ENCODE measurements at regions not wholly inside any gene's neighbourhood (a gene's known extent, or its start where the extent isn't known, plus 50 kb on each side); places are given as distances from the start of the nearest gene placed in this dataset.
A peak's percentile ranks its signal among the peaks of the same experiment; 100 is the strongest.

DNA sequence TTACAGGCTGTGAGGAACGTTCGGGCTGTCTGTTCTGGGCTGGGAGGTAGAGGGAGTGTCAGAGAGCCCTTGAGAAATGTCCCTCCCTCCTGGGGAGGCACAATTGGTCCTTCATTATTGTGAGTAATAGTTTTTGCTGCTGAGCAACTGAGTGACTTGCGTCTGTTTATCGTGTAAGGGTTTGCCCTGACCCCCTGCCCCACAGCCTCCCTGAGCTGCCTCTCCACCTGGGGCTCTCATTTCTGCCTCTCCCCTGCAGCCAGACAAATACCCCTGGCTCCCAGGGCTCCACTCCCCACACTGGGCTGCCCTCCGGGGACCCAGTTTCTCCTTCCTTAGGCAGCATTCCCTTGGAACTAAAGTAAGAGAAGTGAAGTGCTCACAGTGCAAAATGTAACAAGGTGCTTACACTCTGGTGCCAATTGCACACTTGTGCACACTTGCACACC lies 174.9 kb upstream of the MVB12B start:
- no peak for DNase-seq

DNA sequence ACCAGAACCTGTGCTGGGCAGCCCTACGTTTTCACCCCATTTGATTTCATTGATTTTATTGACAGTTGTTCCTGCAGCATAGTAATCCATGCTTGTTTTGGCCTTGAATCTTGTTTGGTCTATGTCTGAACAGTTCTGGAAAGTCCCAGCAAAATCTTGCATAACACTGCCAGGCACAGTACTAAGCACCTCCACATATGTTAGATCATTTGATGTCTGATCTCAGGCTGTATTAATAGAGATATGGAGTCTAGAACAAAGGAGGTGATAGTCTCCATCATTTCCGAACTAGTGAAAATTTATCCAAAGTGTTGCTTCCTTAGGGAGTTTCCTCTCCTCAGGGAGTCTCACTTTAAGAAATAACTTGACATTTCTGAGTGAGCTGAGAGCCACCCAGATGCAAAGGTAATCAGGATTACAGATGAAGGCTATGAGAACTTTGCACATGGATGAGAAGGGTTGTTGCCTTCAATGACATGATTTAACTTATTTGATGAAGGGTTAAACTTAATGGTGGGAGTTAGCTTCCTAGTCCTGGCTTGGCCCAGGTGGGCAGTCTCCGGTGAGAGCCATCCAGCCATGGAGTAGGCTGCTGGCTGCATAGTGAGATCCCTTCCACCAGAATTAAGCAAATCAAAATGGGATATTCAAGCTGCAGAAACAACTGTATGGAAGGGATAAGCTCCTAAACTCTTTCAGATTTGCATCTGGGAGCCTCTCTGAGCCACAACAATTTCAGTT lies 173.8 kb upstream of the MVB12B start:
- DNase-seq, result no peak

DNA sequence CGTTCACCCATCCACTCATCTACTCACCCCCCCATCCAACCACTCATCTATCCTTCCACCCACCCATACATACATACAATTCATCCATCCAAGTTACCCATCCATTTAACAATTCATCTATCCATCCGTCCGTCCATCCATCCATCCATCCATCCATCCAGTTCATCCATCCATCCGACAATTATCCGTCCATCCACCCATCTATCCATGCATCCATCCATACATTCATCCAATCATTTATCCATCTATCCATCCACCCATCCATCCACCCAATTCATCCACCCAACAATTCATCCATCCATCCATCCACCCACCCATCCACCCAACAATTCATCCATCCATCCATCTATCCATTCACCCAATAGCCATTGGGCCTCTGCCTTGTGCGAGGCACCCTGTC lies 173.2 kb upstream of the MVB12B start:
- DNase-seq, result no peak

DNA sequence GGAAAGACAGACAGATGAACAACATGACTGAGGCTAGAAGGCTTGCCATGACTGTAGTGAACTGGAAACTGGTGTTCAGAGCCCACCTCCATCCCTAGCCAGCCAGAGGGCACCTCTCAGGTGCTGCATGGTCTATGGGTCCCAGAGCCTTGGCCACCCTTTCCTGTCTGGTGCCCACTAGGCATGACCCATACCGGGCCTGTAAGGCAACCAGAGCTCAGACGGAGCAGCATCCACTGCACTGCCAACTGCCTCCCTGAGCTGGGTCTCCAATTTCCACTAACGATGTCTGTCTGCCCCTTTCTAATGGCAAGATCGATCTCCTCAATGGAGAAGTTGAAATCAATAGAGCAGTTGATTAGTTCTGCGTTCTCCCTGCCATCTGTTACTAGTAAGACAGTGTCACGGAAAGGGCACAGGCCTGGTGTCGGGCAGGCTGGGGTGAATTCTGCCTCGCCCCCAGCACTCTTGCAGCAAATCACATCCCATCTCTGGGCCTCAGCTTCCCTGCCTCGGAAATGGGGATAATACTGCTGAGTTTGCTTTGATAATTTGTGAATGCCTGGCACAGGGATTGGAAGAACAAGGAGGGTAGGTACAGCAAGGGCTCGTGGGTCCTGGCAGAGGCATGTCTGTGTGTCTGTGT lies 172.3 kb upstream of the MVB12B start:
- DNase-seq, result no peak

DNA sequence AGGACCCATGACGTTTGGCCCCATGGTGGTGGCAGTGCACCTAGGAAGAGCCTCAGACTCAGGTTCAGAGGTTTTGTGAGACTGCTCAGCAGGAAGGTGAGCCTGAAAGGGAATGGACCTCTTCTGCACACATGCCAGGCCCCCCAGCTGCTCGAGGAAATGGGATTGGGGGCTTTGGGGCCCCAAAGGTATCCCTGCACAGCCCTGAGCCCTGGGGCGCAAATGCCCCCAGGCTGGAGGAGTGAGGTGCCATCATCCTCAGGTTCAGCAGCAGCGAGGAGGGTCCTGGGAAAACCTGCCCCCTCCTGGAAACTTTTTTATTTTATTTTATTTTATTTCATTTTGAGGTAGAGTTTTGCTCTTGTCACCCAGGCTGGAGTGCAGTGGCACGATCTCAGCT lies 171.8 kb upstream of the MVB12B start:
- no peak for DNase-seq

DNA sequence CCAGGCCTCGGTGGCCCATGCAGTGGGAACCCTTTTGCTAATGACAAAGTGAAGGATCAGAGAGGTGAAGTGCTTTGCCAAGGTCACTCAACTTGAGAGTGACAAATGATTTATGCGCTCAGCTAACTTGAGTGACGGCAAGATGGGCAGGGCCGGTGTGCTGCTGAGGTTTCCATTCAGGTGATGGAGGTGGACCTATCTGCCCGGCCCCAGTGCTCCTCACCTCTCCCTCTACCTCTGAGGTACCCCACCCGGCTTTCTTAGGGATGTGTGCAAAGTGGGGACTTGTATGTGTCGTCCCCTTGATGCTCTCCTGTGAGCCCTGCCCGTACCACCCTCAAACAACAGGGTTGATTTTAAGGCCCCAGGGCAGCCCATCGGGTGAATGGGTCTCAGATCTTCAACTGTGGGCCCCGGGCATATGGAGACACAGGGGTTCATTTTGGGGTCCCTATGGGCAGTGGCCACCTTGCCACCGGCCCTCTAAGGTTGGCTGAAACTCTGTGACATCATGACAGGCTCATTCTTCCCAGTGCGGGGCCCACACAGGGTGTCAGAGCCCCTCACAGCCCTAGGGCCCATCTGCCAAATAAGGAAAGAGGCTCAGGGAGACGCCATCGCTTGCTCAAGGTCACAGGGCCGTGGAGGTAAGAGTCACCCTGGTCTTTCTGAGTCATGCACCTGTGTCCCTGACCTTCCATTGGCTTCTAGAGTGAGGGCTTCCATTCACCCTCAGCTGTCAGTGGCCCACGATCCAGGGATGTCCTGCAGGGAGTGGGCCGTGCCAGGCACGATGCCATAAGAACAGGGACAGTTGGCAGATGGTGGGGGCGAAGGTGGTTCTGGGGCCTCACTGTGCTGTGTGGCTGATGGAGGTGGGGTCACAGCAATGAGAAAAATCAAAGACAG lies 170.6 kb upstream of the MVB12B start:
- no peak for DNase-seq

DNA sequence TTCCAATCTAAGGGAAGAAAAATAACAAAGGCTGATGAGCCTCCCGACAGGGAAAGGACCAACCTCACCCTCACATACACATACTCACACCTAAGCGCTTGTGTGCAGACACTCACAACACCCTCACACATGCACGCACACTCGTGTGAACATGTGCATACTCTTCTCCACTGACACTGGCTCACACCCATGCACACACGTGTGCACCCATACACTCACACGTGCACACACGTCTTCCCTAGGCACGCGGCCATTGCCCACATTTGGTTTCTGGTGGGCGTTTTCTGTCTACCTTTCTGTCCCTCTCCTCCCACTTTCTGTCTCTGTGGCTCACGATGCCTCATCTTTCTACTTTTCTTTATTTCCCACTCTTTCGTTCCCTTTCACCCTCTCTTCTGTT lies 169.7 kb upstream of the MVB12B start:
- no peak for DNase-seq

DNA sequence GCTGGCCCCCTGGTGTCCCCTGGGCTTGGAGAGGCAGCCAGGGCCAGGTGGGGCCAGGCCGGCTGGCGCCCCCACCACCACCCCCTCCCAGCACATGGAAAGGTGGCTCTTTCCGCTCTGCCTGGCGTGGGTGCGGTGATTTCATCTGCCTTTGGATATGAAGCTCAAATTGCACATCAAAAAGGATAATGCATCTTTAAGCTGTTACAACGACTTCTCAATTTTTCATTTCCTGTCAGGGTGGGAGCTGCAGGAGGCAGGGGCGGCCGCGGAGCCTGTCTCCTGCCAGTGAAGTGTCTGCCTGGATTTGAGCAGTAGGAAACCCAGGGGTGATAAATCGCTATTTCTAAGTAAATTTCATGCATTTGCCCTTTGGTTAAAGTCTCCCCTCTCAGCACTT lies 169.2 kb upstream of the MVB12B start:
- peak in 3 of 58 donors; percentile 18 to 44 (median 22) for DNase-seq

DNA sequence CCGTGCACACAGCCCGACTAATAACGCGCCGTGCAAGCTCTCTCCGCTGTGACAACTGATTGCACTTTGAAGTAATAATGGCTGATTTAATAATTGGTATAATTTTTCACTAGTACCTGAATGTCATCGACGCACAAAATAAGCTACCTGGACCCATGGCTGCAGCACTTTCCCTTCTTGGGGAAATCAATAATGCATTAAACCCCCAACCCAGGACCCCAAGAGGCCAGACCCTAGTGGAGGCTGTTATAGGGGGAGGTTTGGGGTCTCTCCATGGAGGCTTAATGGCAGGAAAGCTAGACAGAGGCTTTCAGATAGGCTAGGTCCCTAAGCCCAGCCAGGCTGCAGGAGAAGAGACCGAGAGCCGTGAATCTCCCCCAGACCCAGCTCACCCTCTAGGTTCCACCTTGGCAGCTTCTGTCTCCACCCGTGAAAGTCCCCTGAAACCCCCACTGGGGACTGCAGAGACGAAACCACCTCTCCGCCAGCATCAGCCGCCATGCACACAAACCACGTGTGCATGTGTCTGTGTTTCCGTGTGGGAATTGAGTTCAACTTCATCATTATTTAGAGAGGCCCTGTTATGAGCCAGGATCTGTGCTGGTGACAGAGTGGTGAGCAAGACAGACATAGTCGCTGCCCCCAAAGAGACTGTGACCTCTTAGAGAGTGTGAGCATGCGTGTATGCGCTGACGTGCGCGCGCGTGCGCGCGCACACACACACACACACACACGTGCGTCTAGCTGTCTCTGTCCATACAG lies 168.6 kb upstream of the MVB12B start:
- DNase-seq, result no peak

DNA sequence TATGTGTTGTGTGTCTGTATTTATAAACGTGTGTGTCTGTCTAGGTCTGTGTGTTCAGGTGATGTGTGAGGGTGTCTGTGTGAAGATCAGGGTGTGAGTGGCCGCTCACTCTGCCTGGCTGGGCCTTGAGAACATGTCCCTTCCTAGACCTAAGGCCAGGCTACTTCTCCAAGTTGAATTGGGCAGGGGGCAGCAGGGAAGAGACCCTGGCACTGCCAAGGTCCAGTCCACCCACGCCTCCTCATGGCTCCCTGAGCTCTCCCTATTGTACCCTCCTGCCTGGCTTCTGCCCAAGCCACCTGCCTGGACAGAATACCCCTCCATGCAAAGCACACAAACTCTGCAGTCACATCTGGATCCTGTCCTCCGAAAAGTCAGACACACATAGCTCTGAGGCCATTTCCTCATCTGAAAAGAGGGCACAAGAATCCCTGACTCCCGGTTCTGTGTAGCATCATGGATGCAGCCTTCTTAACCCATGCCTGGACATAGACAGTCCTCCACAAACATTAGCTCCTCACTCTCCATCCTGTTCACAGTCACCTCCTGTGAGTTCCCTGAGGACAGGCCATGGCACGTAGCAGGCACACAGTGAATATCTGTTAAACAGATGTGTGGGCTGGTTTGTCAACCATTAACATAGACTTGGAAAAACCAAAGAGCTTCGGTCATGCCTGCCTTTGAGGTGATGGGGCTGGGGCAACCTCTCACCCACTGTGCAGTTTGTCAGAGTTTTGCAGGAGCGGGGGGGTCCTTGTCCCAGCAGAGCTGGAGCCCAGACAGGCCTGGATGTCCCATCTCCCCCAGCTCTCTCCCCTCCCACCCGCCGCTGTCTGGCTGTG lies 167.8 kb upstream of the MVB12B start:
- DNase-seq, result no peak

DNA sequence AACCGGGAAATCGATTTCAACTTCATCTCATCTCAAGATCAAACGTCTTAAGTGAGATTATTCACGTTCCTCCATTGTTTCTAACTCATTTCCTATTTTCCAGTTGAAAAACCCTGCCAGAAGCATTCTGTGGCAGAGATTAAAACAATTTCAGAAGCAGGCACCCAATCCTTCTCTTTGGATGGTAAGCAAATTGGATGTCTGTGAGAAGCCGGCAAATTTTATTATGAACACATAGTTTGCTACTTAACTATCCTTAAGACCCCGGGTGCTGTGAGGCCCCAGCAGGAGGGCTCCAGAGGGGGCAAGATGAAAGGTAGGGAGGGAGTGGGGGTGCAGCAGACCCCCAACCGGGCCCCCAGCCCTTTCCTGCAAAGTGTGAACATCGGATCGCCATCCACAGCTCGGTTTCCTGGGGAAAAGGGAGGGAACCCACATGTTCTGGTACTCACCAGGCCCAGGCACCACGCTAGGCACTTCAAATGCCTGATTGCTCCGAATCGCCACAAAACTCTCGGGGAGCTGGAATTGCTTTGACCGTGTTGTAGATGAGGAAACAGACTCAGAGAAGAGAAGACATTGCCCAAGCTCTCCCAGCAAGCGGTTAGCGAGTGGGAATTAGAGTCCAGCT lies 167.1 kb upstream of the MVB12B start:
- no peak for DNase-seq

DNA sequence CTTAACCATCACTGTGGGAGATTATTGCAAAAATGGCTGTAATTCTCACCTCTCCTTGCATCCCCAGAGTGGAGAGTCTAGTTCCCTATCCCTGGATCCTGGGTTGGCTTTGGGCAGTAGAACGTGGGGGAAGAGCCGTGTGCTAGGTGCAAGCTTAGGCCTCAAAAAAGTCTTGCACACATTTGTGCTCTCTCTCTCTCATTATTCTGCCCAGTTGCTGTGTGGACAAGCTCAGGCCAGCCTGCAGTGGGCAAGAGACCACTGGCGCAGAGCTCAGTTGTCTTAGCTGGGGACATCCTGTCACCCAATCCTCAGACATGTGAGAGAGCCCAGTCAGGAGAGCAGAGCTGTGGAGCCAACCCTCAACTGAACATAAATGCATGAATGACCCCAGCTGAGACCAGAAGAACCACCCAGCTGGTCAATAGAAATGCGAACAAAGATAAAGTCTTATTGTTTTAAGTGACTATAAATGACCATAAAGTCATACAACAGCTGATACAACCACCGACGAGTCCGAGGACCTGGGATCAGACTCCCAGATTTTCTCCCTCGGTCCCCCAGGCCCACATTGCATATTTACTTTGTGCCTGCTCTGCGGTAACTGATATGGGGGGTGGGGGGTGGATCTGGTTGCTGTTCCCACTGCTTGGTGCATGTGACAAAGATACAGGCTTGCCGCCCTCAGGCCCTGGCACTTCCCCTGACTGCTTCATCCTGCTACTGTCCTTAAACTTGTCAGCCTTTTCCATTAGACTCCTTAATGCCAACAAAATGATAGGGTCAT lies 166.4 kb upstream of the MVB12B start:
- DNase-seq, result no peak

DNA sequence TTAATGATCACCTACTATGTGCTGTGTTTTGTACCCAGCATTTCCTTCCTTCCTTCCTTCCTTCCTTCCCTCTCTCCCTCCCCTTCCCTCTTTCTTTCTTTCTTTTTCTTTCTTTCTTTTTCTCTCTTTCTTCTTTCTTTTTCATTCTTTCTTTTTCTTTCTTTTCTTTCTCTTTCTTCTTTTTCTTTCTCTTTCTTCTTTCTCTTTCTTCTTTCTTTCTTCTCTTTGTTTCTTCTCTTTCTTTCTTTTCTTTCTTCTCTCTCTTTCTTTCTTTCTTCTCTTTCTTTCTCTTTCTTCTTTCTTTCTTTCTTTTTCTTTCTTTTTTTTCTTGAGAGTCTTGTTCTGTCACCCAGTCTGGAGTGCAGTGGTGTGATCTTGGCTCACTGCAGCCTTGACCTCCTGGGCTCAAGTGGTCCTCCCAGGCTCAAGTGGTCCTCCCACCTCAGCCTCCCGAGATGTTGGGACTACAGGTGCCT lies 165.7 kb upstream of the MVB12B start:
- no peak for DNase-seq

DNA sequence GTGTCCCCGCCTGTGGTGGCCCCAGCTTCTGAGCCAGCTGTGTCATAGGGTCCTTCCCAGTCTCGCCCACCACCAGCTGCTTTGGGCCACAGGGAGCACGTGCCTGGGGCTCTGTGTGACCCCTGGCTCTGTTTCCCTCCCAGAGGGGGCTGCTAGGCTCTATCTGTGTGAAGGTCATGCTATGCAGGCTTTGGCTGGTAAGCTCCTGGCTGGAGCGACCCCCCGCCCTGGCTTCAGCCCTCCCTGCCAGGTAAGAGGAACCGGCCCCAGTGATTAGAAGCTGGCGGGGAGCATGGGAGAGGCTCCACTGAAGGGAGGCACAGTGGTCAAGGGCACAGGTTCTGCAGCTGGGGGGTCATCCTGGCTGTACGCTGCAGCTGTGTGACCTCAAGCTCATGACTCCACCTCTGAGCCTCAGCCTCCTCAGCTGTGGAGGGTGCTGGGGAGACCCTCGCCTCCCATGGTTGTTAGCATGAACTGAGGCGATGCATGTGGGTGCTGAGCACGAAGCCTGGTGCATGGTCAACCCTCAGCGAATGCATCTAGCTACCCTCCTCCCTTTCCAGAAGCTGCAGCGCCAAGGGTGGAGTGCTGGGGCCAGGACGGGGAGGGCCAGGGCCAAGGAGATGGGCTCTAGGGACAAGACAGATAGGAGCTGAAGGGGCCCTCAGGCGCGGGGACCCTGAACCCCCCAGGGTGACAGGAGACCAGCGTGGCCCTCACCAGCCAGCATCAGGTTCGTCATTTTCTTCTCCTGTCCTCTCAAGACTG lies 163.8 kb upstream of the MVB12B start:
- DNase-seq, result no peak

DNA sequence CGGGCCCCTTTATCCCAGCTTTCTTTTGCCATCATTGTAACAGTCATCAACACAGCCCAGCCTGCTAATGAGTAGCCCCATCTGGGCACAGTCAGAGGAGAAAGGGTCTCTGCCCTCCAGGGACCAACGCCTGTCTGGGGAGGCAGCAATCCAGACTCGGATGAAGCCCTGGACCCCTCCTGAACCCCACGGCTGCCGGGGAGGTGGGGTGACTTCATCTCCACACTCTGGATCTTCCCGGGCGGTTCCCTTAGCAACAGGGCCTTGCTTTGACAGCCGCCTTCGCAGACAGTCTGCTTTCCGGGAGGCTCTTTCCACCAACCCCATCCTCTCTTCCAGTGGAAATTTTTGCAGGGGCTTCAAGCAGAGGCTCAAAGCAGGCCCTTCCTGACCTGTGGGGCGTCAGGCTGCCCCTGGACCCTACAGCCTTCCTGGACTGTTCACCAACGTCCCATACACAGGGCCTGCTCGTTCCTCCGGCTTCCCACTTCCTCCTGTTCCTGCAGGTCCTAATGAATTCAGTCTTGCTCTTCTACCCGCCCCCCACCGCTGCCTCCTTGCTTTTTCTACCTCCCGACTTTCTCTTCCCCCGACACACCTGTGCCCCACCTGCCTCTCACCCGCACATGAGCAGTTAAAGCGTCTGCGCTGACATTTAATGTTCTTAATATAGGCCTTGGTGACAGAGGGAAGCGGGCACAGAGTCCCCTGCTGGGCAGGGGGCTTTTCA lies 161.7 kb upstream of the MVB12B start:
- peak in 31 of 58 donors; percentile 10 to 79 (median 41) for DNase-seq

DNA sequence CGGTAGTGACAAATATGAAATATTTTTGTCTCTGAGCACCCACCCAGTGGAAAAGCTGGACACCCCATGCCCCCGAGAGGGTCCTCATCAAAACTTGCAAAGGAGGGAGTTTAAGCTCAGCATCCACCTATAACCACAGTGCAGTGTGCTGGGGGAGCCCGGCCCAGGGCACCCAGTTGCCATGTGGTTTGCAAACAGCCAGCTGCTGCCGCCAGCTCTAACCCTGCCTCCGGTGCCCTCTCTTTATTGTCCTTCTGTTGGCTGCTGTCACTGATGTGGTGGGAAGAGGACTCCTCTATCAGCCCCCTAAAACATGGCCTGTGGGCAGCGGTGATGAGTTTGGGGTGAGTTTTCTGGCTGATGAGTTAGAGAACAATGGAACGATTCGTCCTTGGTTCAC lies 160.9 kb upstream of the MVB12B start:
- DNase-seq, result no peak

DNA sequence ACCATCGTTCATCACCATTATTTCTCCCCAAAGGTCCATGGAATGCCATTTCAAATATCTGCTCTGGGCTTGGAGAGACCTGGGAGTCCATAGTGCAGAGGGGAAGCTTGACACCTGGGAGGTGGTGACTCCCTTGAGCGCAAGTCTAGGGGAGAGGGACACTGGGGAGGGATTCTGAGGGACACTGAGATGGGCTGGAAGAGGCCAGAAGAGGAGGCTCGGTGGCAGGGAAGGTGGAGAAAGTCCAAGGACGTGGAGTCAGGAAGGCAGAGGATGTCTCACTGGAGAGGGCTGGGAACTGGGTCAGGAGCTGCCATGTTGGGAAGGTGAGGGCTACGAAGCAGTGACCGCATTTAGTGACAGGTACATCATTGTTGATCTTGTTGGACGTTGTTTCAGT lies 160.3 kb upstream of the MVB12B start:
- no peak for DNase-seq
